GM19324 (cell line): ENCODE measurements at regions not wholly inside any gene's neighbourhood (a gene's known extent, or its start where the extent isn't known, plus 50 kb on each side); places are given as distances from the start of the nearest gene placed in this dataset.

ENCODE experiments used
- ATAC-seq: cut with Tn5 transposase; IDR thresholded peaks from one replicate; pipeline ENCODE4 v1.9.1; 2021; ENCODE audit warnings: mild to moderate bottlenecking, moderate library complexity; ENCODE audit not compliant: unreplicated experiment, low FRiP score

DNA sequence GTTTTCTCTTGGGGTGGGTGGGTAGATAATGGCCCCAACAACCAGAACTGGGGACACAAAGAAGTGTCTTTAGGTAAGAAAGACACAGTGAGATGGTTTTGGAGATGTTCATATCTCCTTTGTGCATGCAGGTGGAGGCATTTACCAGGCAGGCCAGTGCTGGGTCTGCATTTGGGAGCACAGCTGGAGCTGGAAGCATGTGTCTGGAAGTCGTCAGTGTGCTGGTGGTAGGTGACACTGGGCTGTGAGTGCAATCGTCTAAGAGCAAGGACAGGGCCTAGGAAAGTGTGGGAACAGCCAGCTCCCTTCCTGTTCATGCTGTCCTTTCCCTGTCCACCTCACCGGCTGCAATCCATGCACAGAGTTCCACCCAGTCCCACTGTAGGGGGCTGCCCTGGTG, 88.3 kb upstream of the ZNF32 start:
- no peak for ATAC-seq

DNA sequence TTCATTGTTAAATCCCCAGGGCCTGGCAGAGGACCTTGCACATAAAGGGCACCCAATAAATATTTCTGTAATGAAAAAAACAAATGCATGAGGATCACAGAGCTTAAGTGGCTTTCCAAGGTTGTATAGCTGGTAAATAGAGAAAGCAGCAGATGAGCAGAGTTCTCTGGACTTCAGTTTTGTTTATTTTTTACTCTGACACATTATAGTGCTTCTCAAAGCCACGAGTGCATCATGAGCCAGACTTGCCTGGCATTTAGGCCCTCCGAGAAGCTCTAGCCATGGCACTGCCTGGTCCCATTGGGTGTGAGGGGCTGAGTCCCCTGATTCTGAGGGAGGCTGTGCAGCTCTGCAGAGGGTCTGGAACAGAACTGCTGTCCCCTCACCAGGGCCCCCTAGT, 87.2 kb upstream of the ZNF32 start:
- ATAC-seq = no peak

DNA sequence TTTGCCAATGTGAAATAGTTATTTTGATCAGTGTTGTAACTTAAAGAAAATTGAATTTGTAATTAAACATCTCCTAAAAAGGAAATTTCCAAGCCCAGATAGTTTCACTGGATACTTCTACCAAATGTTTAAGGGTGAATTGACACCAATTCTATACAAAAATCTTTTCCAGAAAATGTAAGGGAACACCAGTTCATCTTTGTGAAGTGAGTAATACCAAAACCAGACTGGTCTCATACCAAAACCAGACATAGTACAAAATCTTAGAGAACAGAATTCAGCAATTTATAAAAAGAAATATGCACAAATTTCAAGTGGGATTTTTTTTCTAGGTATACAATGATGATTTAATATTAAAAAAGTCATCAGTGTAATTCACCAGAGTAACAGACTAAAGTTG, 86.0 kb upstream of the ZNF32 start:
- no peak for ATAC-seq

DNA sequence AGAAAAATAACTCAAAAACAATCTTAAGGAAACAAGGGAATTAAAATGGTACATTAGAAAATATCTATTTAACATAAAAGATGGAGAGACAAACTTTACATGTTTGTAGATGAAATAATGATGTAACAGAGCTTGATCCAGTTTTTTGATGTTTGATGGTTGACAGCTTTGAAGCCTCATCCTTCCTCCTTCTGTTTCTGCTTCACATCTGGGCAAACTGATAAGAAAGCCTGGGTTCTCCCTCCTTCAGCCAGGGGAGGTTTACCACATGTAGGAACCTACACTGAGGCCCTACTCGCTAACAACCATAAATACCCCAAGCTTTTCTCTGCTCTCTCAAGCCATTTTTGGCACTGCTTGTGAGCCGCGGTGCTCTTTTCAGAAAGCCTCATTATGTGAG, 82.8 kb upstream of the ZNF32 start:
- ATAC-seq = no peak

DNA sequence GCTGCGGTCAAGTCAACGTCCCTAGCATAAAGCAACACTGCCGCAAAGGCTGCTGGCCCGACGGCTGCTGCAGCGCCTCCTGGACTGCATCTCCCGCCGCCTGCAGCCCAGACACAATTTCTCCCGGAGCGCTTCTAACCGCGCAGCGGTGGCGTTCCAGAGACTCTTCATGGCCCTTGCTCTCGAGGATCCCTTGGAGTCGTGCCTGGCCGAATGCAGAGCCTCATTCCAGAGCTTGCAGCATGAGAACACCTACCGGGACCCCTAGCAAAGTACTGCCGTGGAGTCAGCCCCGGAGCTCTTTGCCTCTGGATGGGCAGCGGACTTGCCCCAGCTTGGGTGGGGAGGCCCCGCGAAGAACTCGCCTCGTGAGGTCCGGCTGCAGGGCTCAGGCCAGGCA, 79.7 kb upstream of the ZNF32 start:
- no peak for ATAC-seq

DNA sequence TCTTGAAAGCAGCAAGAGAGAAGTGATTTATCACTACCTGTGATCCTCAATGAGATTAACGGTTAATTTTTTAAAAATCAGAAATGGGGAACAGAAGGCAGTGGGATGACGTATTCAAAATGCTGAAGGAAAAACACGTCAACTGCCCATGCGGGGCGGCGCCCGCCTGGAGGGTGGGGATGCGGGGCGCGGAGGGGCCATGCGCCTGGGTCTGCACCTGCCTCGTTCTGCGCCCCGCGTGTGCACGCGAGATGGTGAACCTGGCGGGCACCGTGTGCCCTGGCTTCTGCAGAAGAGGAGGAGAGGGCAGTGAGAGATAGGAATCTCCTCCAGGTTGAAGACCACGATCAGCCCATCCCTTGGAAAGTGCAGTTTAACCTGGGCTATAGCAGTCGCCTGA, 79.3 kb upstream of the ZNF32 start:
- no peak for ATAC-seq

DNA sequence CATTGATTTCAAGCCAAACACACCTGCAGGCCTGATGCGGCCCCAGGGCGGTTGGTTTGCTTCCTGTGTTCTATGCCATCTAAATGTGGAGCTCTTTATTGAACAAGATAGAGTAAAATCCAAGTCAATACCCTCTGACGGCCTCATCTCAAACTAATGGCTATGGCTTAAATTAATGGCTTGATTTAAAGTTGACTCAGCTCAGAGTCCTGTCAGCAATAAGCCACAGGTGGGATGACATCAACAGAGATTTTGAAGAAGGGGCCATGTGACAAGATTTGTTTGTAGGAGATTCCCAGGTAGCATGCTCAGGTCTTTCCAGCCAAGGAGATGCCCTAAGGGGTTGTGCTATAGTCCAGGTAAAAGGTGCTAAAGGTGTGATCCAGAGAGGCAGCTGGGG, 66.7 kb upstream of the ZNF32 start:
- ATAC-seq = no peak

DNA sequence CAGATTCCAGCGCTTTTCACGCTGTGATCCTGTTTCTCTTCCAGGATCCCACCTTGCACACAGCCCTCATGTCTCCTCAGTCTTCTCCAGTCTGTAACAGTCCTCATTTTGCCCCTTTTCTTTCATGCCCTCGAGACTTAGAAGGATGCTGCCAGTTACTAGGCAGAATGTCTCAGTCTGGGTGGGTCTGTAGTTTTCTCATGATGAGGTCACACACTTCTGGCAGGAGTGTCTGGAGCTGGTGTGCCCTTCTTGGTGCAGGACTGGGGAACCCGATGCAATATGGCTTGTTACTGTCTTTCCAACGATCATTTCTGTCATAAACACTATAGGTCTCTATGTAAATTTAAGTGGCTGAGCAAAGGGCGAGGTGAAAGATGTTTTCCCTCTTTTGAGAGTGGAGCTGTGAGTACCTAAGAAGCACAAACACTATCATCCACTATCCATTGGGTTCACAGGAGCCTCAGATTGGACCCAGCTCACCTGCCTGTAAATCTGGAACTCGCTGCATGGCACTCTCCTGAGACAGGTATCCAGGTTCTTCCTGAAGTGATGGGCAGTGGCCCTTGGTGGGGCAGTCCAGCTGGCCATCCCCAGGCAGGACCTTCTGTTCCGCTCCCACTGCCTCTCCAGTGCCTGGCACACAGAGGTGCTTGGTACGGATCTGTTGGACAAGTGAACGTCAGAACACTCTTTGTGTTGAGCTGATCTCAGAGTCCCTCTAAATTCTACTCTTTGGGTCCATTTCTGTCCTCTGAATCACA, 64.3 kb upstream of the ZNF32 start:
- ATAC-seq = no peak

DNA sequence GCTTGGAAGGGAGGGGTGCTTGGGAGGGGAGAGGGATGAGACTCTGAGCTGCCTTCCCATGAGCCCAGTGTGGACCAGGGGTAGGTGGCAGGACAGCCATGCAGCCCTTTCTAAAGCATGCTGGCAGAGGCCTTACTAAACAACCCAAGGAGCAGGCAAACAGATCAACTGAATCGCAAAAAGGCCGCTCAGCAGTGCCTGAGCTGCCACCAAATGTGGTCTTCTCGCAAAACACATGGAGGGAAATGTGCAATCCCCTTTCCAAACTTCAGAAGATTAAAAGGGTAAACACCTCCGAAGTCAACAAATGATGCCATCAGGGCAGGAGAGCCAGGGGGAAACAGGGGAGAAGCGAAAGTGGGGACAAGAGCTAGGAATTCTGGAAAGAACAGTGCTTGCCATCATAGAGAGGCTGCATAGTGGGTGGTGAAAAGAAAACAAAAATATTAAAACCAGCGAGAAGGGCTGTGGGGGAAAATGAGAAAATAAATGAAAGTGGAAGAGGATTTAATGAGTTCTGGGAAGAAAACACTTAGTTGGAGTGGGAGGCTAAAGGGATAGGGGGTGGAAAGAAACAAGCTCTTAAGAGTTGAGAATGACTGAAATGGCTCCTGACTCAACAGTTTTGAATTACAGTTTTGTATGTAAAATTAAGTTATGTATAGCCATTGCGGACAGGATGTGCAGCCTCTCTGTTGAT, 62.2 kb upstream of the ZNF32 start:
- ATAC-seq = no peak

DNA sequence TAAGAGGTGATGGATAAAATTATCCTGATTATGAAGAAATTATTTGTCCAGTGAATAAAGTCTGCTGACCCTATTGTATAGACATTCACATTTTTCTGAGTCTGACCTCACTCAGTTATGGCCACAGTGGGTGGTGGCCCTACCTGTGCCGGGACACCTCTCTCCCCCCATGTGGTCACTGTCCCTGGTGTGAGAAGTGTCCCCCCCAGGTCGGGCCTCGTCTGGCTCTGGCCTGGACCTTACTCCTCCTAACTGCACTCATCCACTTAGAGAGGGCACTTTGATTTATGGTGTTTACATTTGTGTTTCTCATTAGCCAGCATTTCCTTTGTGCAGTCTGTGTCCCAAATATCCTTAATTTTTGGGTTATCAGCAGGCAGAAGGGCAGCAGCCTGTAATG, 59.6 kb upstream of the ZNF32 start:
- no peak for ATAC-seq

DNA sequence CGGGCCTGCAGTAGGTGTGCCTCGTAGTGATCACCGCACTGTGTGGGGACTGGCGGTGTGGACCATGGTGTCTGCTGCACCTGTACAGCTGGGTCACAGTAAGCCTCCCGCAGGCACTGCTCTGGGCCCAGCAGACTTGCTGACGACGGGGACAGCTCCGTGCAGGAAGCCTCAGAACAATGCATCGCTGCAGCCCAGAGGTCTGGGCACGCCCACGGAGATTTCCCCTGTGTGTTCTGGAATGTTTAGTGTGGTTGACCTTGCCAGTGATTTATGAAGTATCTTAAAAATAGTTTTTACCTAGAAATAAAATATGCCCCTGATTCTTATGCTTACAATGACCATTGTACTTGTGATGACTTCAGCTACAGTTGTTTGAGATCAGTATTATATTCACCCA, 59.1 kb upstream of the ZNF32 start:
- no peak for ATAC-seq

DNA sequence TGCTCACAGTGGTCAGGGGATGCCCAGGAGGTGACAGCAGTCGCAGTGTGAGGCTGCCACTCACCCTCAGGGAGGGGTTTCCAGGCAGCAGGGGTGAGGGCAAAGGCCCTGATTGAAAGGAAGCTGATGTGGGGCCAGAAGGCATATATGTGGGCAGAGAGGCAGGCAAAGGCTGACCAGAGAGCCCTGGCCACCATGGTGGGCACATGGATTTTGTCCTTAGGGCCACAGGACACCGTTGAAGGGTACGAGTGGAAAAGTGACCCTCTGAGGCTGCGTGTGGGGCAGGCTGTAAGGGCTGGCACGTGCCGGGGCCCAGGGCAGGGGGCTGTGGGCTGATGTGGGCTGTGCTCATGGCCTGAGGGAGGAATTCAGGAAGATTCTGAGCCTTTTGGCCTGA, 57.5 kb upstream of the ZNF32 start:
- no peak for ATAC-seq

DNA sequence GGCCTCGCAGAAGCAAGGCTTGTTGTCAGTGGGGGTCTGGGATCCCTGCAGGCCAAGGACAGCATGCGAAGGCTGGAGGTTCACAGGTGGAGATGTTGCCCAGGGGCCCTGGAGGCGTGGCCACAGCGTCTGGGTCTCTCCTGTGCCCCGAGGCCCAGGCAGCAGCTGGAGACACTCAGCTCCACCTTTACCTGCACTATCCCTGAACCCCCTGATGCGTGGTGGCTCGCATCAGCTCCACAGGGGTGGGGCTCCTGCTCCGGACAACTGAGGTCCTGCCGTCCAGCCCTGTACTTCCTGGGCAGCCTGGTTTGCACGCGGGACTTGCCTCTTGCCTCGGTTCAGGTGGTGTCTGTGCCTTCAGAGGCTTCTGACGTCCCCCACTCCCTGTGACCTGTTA, 54.6 kb upstream of the ZNF32 start:
- no peak for ATAC-seq

DNA sequence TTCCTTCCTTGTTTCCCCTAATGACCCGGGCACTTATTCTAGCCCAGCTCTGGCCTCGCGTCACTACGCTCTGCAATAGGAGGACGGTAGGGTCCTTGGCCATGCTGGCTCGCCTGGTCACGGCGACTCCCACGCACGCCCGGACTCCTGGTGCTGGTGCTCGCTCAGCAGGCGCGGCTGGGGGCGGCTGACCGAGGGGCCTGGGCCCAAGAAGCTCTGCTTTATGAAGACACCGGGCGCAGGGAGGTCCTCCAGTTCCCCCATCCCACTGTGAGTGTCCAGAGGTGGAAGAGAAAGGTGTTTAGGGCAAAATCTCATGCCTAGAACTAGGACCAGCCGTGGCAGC, 54.2 kb upstream of the ZNF32 start:
- no peak for ATAC-seq

DNA sequence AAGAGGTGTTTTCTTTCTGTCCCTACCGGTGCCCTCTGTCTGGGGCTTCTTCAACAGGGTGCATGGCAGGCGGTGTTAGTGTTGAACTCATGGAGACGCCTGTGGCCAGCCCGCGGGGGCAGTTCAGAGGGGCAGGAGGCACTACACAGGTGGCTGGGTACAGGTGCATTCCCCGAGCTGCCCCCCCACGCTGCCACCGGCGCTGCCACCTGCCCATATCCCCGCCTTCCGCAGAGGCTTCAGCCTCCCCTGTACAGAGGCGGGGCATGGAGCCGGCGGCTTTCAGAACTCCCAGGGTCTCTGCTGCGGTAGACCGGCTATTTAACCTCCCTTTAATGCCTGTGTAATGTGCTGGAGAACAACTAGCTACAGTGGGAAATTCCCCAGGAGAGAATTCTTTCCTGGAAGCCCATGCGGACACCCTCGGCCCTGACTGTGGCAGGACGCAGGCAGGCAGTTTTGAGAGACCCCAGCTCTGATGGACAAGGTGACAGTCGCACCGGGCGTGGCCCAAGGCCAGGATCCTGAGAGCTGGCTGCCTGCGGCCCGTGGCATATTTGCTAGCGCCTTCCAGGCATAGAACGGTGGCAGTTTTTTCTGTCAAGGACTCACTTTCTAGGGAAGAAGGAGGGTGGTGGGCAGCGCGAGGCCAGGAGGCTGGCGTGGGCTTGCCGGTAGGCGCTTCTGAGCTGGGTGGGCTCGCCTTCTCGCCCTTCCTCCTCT, 53.7 kb upstream of the ZNF32 start:
- ATAC-seq = no peak

DNA sequence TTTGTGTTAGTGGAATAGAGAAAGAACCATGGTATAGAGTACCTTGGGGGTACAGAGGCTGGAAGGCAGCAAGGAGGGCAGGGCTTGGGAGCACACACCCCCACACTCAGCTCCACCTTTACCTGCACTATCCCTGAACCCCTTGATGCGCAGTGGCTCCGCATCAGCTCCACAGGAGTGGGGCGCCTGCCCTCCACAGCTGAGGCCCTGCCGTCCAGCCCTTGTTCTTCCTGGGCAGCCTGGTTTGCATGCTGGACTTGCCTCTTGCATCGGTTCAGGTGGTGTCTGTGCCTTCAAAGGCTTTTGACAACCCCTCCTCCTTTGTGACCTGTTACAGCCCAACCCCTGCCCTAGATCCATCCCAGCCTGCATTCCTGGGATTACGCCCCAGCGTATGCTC, 52.6 kb upstream of the ZNF32 start:
- ATAC-seq = no peak

DNA sequence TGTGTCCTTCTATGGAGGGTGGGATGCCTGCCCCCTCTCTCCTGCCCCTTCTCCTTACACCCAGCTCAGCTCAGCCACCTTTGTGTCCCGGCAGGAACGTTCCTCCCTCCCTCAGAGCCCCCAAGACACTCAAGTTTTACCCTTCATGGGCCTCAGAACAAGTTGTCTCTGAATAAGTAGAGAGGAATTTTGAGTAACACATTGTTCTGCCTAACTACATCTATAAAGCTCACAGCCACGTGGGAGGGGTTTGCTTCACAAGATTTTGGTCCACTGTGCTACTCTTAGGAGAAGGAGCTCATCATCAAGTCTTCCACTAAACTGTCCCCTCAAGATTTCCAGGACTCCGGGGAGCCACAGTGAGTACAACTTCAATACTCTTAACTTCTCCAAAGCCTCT, 51.6 kb upstream of the ZNF32 start:
- no peak for ATAC-seq

DNA sequence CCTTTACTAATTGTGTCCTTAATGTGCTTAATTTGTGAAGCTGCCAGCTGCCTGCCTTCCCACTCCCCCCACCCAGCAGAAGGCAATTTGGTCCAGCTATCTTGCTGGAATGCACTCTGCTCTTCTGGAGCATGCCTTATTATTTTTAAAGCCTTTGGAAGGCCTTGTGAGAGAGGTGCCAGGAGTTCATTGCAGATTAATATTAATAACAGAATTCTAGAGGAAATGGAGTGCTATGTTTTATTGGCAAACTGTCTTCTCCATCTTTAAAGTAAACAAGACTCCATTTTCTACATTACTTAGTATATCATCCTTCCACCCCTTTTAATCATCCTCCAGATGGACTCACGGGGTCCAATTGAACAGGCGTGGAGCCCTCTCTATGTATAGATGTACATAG, 50.8 kb upstream of the ZNF32 start:
- no peak for ATAC-seq
